Endothelial cell of umbilical vein (primary cell): ENCODE measurements at regions not wholly inside any gene's neighbourhood (a gene's known extent, or its start where the extent isn't known, plus 50 kb on each side); places are given as distances from the start of the nearest gene placed in this dataset.
A peak's percentile ranks its signal among the peaks of the same experiment; 100 is the strongest.

ENCODE experiments used
- BruUV-seq: library from RNA; stranded (reverse); fragments of 400-500 nt; replicated peaks from 2 replicates; lab custom pipeline; 2021; lab: Mats Ljungman, UMichigan
- CTCF ChIA-PET: fragments of 300-600, 350-600 bp; sonication (Branson Sonifier 250); formaldehyde crosslinking; loops from one replicate; lab custom pipeline; 2021; ENCODE audit warnings: antibody characterized with exemption, inconsistent platforms; lab: Charles Lee
- POLR2A ChIA-PET: fragments of 300-600, 350-600 bp; sonication (Branson Sonifier 250); formaldehyde crosslinking; loops from one replicate; lab custom pipeline; 2021; ENCODE audit warnings: antibody characterized with exemption, inconsistent platforms; lab: Charles Lee
- DNase-seq: peaks from one replicate; pipeline ENCODE4 v3.0.0-alpha.2; 2011; ENCODE audit warnings: low read depth, low spot score
- FAIRE-seq: peaks from 2 replicates; lab custom pipeline; 2011; peaks lifted over from hg19 to GRCh38; lab: Jason Lieb, UNC
- H2AFZ ChIP-seq: 2 replicates; pipeline ENCODE4 v1.6.0; 2012; ENCODE audit warnings: low read depth, low read length, control low read depth, inconsistent platforms
- H3K27ac ChIP-seq: 2 replicates; pipeline ENCODE4 v1.5.1; 2011; ENCODE audit warnings: low read depth, mild to moderate bottlenecking, control low read depth, low read length, moderate library complexity; ENCODE audit not compliant: insufficient read depth
- H3K27me3 ChIP-seq, 2 experiments: 2 replicates each; pipeline versions ENCODE4 v1.6.0 to v1.6.1; 2011; ENCODE audit warnings: low read length in 2 of 2, mixed read lengths in 1 of 2; ENCODE audit not compliant: control insufficient read depth in 2 of 2, insufficient read depth in 2 of 2
- H3K36me3 ChIP-seq, 2 experiments: 2 replicates in 1 of 2; 3 replicates in 1 of 2; pipeline ENCODE4 v1.5.1; 2011; ENCODE audit warnings: low read length in 2 of 2, mild to moderate bottlenecking in 1 of 2, moderate library complexity in 1 of 2; ENCODE audit not compliant: control insufficient read depth in 2 of 2, insufficient read depth in 2 of 2; ENCODE audit errors: extremely low read depth in 1 of 2
- H3K4me1 ChIP-seq: 3 replicates; pipeline ENCODE4 v1.5.1; 2011; ENCODE audit warnings: mild to moderate bottlenecking, low read length; ENCODE audit not compliant: control insufficient read depth, insufficient read depth; ENCODE audit errors: extremely low read depth
- H3K4me2 ChIP-seq: 2 replicates; pipeline ENCODE4 v1.6.1; 2011; ENCODE audit warnings: low read length, control low read depth, mixed read lengths; ENCODE audit not compliant: insufficient read depth
- H3K4me3 ChIP-seq, 3 experiments: fragments of 200-600 bp in 1 of 3; sonication (generic), shearing (Covaris generic) in 1 of 3; replicated peaks in 1 of 3; 2 replicates each; pipeline ENCODE4 v1.5.1; 2011 to 2016; ENCODE audit warnings: control low read depth in 3 of 3, low read length in 3 of 3, mild to moderate bottlenecking in 2 of 3, inconsistent platforms in 1 of 3, low read depth in 1 of 3, moderate library complexity in 1 of 3; ENCODE audit not compliant: insufficient read depth in 1 of 3
- H3K79me2 ChIP-seq: 2 replicates; pipeline ENCODE4 v1.6.0; 2012; ENCODE audit warnings: low read length, inconsistent platforms; ENCODE audit not compliant: control insufficient read depth, insufficient read depth
- H3K9ac ChIP-seq: replicated peaks from 2 replicates; pipeline ENCODE3; 2011; ENCODE audit warnings: low read length, control low read depth; ENCODE audit not compliant: insufficient read depth; ENCODE audit errors: extremely low read depth
- H3K9me1 ChIP-seq: replicated peaks from 3 replicates; pipeline ENCODE4 v1.6.0; 2011; ENCODE audit warnings: mild to moderate bottlenecking, low read length; ENCODE audit not compliant: control insufficient read depth, insufficient read depth; ENCODE audit errors: extremely low read depth
- H3K9me3 ChIP-seq: replicated peaks from 2 replicates; pipeline ENCODE4 v1.5.1; 2012; ENCODE audit warnings: low read length, inconsistent platforms; ENCODE audit not compliant: control insufficient read depth, insufficient read depth
- H4K20me1 ChIP-seq: replicated peaks from 2 replicates; pipeline ENCODE3; 2011; ENCODE audit warnings: mild to moderate bottlenecking, low read length; ENCODE audit not compliant: control insufficient read depth, insufficient read depth; ENCODE audit errors: extremely low read depth
- EZH2 ChIP-seq: IDR thresholded peaks from 2 replicates; pipeline ENCODE4 v1.6.1; 2012; ENCODE audit warnings: borderline replicate concordance, low read depth, mild to moderate bottlenecking, moderate library complexity, low read length, inconsistent platforms; ENCODE audit not compliant: severe bottlenecking
- FOS ChIP-seq: IDR thresholded peaks from 2 replicates; pipeline ENCODE4 v1.6.1; 2011; ENCODE audit warnings: mild to moderate bottlenecking, low read length, moderate library complexity, borderline replicate concordance; ENCODE audit not compliant: insufficient read depth
- JUN ChIP-seq: IDR thresholded peaks from 2 replicates; pipeline ENCODE4 v1.6.1; 2011; ENCODE audit warnings: borderline replicate concordance, low read depth; ENCODE audit not compliant: insufficient read length, insufficient read depth
- MAX ChIP-seq: IDR thresholded peaks from 2 replicates; pipeline ENCODE4 v1.6.1; 2011; ENCODE audit not compliant: insufficient read depth, insufficient read length
- MYC ChIP-seq: IDR thresholded peaks from one replicate; pipeline ENCODE4 v1.6.1; 2011; ENCODE audit warnings: mild to moderate bottlenecking, low read depth, low read length
- dilution Hi-C: fragments of 300-500 bp; cut with MboI; formaldehyde crosslinking; loops from one replicate; pipeline ENCODE4 v1.15.0; 2019; ENCODE audit warnings: low sequenced_read_pairs; ENCODE audit not compliant: extremely low pct_ligation_motif_present
- intact Hi-C: fragments of 100-400 bp; cut with micrococcal nuclease; formaldehyde crosslinking; loops from one replicate; pipeline ENCODE4 v1.10.0; 2022

GRCh38 chr5:53359916-53360517, 120.4 kb upstream of the FST start:
- Histone ChIP-seq H3K27me3 (no peaks in the 10 kb centered on the region), H4K20me1 (no peaks in the 10 kb centered on the region), H2AFZ (no peak overlapping the region), H3K4me1 (peaks cover 12% of the 10 kb centered on the region), H3K27ac (no peak overlapping the region), H3K4me3 (no peak overlapping the region), H3K9ac (no peak overlapping the region), H3K9me1 (no peaks in the 10 kb centered on the region), H3K36me3 (no peaks in the 10 kb centered on the region), H3K4me2 (no peak overlapping the region), H3K9me3 (no peaks in the 10 kb centered on the region), H3K79me2 (no peaks in the 10 kb centered on the region)
- TF ChIP-seq FOS, result no peak
- no peak for TF ChIP-seq MYC
- no peak for TF ChIP-seq EZH2
- ChIA-PET CTCF (interaction anchor here (0.6 to 1.7 kb wide), 2 partner anchors 71 to 183 kb away, joined by 3 to 7 read pairs; no protein-coding TSS in a partner anchor), POLR2A (no interaction called here)
- no peak for FAIRE-seq
- intact Hi-C loops (loop anchor here (5.0 kb wide), 1 partner anchor 117 kb away; no protein-coding TSS in a partner anchor), dilution Hi-C loops (no loop called here)
- no TSS peak for BruUV-seq
- no peak for DNase-seq

GRCh38 chr5:53360811-53361210, 119.6 kb upstream of the FST start:
- intact Hi-C loops (loop anchor here (5.0 kb wide), 1 partner anchor 116 kb away; no protein-coding TSS in a partner anchor), dilution Hi-C loops (no loop called here)
- POLR2A ChIA-PET, result no interaction called here
- Histone ChIP-seq H3K27me3 (no peaks in the 10 kb centered on the region), H3K4me1 (peaks cover 12% of the 10 kb centered on the region), H3K4me2 (no peak overlapping the region), H4K20me1 (no peaks in the 10 kb centered on the region), H3K79me2 (no peaks in the 10 kb centered on the region), H2AFZ (no peak overlapping the region), H3K27ac (peak overlapping the region; percentile 82), H3K4me3 (no peak overlapping the region), H3K36me3 (no peaks in the 10 kb centered on the region), H3K9me1 (no peaks in the 10 kb centered on the region), H3K9ac (no peak overlapping the region), H3K9me3 (no peaks in the 10 kb centered on the region)
- TF ChIP-seq FOS (peak; percentile 86), MAX (no peak), JUN (no peak), EZH2 (no peak), MYC (no peak)
- FAIRE-seq (no peak), DNase-seq (peak; percentile 27)
- BruUV-seq, result no TSS peak
- CTCF ChIA-PET, result interaction anchor here (0.6 kb wide), 1 partner anchor 182 kb away, joined by 3 read pairs; no protein-coding TSS in a partner anchor
